Hindlimb muscle (tissue), 1 donor: ENCODE measurements at regions not wholly inside any gene's neighbourhood (a gene's known extent, or its start where the extent isn't known, plus 50 kb on each side); places are given as distances from the start of the nearest gene placed in this dataset.
"Not testable (repeated sequence)": the region's sequence is repeated elsewhere in the genome, so short reads cannot be mapped to it uniquely, and the experiment has no call there.

ENCODE experiments used
- DNase-seq: peaks from one replicate; pipeline ENCODE4 v3.0.0-alpha.2; 2013

GRCh38 chr3:110567029-110567428 is 504.6 kb upstream of the NECTIN3 start:
- DNase-seq, result no peak

DNA sequence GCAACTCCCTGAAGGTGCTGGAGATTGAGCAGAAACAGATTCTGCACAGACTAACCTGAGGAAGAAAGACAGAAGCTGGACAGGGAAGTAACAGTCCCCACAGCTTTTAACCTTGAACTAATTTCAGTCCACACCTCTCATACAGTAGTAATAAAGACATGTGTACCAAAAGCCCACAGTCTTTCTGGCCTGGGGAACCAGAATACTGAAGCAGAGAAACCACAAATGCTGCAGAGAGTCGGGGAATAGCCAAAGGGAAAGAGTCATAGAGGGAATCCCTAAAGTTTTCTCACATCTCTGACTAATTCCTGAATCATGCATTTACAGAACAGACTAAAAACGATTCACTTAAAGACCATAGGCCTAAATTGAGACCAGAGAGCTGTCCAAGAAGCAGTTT is 503.4 kb upstream of the NECTIN3 start:
- DNase-seq, result no peak

GRCh38 chr3:110569073-110569472 is 502.5 kb upstream of the NECTIN3 start:
- no peak for DNase-seq

- DNase-seq, result no peak
Observed at GRCh38 chr3:110575702-110576101, 495.9 kb upstream of the NECTIN3 start.

- no peak for DNase-seq
Observed at GRCh38 chr3:110576960-110577359, 494.7 kb upstream of the NECTIN3 start.

DNA sequence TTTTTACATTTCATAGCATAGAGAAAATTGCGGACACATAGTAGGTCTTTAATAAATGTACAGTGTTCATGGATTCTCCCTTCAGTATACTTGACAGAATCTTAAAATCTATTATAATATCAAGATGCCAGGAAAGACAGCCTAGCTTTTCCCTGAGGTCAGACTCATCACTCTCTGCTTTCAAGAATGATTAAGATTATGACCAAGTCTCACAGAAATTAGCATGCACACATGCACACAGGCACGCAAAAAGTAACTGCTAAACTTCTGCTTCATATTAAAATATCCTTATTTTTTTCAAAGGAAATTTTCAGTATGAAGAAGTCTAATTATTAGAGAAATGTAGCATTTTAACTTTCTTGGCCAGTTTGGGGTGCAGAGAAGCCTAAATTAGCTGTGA is 493.8 kb upstream of the NECTIN3 start:
- DNase-seq, result no peak

- no peak for DNase-seq
Observed at GRCh38 chr3:110579840-110580550, 491.6 kb upstream of the NECTIN3 start.

DNA sequence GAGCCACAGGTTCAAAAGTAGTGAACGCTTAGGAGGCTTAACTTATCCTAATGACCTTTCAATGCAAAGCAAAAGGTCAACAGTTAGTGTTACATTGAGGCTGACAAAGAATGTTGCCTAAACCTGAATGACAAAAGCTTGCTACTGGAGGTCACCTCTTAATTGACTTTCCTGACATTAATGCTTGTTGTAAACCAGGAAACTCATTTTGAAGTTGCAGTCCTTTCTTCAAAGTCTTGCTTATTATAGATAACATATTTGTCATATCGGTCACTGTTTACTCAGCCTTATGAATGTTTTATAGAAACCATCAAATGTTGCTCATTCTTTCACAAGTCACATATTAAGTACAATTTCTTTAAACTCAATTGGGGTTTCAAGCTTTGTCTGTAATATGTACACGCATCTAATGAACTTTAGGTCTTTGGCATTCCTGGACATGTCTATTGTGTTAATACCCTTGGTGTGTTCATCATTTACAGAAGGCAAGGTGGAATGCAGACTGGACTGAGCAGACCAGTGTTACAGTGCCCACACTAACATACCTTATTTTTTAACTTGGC is 488.2 kb upstream of the NECTIN3 start:
- DNase-seq, result no peak

DNA sequence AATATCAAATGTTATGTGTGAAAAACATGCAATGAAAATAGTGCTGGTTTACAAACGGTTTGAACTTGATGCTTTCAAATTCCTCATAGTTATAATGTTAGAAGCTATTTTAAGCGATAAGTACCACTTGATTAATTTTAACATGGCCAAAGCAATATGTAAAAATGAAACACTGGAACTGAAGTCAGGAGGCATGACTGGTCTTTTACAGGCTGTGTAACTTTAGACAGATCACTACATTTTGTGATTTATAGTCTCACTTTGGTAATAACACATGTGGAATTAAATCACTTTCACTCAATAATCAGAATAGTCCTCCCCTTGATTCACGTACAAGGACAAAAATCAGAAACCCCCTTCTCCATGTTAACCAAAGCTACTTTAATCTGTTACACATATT is 482.7 kb upstream of the NECTIN3 start:
- no peak for DNase-seq

GRCh38 chr3:110589341-110589740 is 482.3 kb upstream of the NECTIN3 start:
- DNase-seq, result no peak

DNA sequence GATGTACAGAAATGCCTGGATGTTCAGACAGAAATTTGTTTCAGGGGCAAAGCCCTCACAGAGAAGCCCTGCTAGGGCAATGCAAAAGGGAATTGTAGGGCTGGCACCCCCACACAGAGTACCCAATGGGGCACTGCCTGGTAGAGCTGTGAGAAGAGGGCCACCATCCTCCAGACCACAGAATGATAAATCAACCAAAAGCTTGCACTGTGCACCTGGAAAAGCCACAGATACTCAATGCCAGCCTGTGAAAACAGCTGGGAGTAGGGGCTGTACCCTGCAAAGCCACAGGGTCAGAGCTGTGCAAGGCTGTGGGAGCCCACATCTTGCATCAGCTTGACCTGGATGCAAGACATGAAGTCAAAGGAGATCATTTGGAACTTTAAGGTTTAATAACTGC is 477.9 kb upstream of the NECTIN3 start:
- DNase-seq, result no peak

DNA sequence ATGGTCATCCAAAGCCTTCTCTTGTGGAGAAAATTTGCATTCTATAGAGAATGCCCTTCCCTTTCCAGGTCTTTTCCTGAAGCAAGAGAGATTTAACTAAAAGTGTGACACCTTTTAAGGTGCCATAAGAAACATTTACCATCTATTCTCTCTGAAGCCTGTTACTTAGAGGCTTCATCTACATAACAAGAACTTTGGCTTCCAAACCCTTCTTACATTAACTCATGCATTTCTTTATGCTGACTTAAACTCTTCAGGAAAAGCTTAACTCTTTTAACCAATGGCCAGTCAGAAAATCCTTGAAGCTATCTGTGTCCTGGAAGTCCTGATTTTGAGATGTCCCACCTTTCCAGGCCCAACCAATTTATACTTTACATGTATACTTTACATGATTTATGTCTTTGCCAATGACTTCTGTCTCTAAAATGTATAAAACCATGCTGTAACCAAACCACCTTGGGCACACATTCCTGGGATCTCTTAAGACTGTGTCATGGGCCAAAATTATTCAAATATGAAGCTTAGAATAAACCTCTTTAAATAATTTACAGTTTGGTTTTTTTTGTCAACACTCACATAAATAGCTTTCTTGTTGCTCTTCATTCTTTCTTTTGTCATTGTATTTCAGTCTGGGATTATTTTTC is 472.6 kb upstream of the NECTIN3 start:
- no peak for DNase-seq

GRCh38 chr3:110608566-110608965 is 463.1 kb upstream of the NECTIN3 start:
- no peak for DNase-seq

GRCh38 chr3:110612045-110612444 is 459.6 kb upstream of the NECTIN3 start:
- DNase-seq, result no peak

GRCh38 chr3:110614186-110614585 is 457.4 kb upstream of the NECTIN3 start:
- no peak for DNase-seq

GRCh38 chr3:110615454-110615853 is 456.2 kb upstream of the NECTIN3 start:
- DNase-seq, result no peak

DNA sequence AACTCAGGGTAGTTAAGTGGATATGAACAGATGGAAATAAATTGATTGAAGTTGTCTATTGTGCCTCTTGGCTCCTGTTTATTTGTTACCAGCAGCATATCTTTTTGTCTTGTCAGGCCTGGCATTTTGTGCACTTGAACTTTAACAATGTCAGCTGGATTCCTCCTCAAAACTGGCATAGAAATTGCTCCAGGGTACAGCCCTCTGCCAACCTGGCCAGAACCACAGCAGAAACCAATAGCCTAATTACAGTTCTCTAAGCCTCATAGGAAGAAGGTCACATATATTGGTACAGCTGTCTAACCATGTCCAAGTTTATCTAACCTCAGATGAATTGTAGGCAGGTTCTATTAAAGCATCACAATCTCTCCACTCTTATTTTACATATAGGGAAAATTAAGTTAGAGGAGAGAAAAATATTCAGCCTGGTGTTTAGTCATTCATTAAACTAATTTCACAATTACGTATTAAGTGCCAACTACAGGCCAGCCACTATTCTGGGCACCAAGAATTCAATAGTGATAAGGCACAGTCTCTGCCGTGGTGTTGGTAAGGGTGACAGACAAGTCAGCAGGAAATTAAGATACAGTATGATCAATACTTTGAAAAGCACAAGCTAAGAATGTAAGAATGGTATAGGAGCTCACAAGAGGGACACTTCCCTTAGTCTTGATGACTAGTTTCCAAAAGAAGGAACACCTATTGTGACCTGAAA is 452.9 kb upstream of the NECTIN3 start:
- DNase-seq, result no peak

- no peak for DNase-seq
Observed at GRCh38 chr3:110620118-110620517, 451.5 kb upstream of the NECTIN3 start.

DNA sequence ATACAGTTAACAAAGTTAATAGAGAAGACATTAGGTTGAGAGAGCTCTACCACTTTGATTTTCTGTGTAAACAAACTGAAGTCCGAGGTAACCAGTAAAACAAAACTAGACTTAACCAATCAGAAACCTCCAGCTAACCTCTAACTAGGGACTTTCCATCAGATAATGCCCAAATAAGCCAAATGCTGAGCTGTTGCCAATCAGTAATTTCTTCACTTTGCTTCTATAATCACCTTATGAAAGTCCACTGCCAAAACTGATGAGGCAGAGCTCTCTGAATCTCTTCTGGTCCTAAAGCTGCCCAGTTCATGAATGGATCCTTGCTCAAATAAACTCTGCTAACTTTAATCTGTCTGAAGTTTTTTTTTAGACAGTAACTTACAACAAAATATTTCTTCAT is 448.0 kb upstream of the NECTIN3 start:
- no peak for DNase-seq

GRCh38 chr3:110624576-110624975 is 447.0 kb upstream of the NECTIN3 start:
- DNase-seq, result peak; percentile 1

DNA sequence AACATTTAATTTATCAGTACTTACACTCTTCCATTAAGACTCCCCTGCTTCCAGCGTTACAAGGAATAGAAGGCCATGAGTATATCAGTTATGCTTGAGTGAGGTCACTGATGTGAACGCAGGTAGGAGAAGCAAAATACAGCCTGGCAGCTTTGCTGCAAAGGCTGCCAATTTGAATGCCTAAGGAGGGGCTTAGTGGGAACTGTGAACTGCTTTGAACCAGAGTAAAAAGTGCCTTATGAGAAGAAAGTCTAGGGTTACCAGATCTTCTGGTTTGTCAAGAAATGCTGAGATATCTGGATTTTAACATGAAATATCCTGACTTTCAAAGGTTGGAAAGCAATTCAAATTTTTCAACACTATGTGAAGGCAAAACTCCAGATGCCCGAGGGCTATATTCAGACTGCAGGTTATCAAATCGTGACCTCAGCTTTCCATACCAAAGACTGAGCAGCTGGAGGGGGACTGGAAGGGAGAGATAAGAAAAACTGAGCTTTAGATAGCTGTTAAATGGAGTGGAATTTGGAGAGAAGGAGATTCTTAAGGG is 446.3 kb upstream of the NECTIN3 start:
- no peak for DNase-seq

GRCh38 chr3:110626652-110627111 is 444.9 kb upstream of the NECTIN3 start:
- not testable (repeated sequence) for DNase-seq

DNA sequence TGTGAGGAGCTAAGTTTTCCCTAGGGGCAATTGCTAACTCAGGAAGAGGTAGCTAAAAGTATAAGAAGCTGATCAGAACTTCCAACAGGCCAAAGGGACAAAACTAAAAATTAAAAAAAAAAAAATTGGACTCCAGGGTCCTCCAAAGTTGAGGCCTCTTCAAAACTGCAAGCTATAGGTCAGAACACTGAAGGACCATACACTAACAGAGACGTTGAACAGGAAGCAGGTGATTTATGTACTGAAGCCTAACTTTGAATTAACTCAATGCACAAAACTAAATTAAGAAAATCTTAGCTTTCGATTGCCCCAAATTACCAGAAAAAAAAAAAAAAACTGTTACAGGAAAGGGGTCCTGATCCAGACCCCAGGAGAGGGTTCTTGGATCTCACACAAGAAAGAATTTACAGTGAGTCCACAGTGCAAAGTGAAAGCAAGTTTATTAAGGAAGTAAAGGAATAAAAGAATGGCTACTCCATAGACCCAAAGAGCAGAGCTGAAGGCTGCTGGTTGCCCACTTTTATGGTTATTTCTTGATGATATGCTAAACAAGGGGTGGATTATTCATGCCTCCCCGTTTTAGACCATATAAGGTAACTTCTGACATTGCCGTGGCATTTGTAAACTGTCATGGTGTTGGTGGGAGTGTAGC is 442.8 kb upstream of the NECTIN3 start:
- DNase-seq, result no peak
